ENCODE measurements at regions not wholly inside any gene's neighbourhood (a gene's known extent, or its start where the extent isn't known, plus 50 kb on each side); places are given as distances from the start of the nearest gene placed in this dataset.

- no peak for TF ChIP-seq POLR2A (IDR thresholded peaks at IDR 0.05)
- TF ChIP-seq CTCF (IDR thresholded peaks at IDR 0.05): no peak
These were observed 322.7 kb upstream of the NOX3 start for GRCh38 chr6:155778336-155778735.
